Astrocyte (in vitro differentiated cells and primary cell): ENCODE measurements at regions not wholly inside any gene's neighbourhood (a gene's known extent, or its start where the extent isn't known, plus 50 kb on each side); places are given as distances from the start of the nearest gene placed in this dataset.

Source experiments
- DNase-seq: peaks from one replicate; pipeline ENCODE4 v3.0.0-alpha.2; 2010; ENCODE audit warnings: low read depth
- FAIRE-seq: peaks from 2 replicates; lab custom pipeline; 2011; peaks lifted over from hg19 to GRCh38; lab: Jason Lieb, UNC
- H2AFZ ChIP-seq: 2 replicates; pipeline ENCODE4 v1.6.0; 2012; ENCODE audit warnings: low read depth, low read length, inconsistent platforms
- H3K27ac ChIP-seq: 2 replicates; pipeline ENCODE4 v1.5.1; 2011; ENCODE audit warnings: low read depth, low read length, inconsistent platforms
- H3K27me3 ChIP-seq: 2 replicates; pipeline ENCODE4 v1.6.0; 2011; ENCODE audit warnings: low read length, inconsistent platforms; ENCODE audit not compliant: insufficient read depth
- H3K36me3 ChIP-seq: 2 replicates; pipeline ENCODE4 v1.5.1; 2011; ENCODE audit warnings: low read length, inconsistent platforms; ENCODE audit not compliant: insufficient read depth
- H3K4me1 ChIP-seq: 2 replicates; pipeline ENCODE4 v1.5.1; 2011; ENCODE audit warnings: low read length, inconsistent platforms; ENCODE audit not compliant: insufficient read depth
- H3K4me2 ChIP-seq: 2 replicates; pipeline ENCODE4 v1.6.0; 2012; ENCODE audit warnings: low read length, inconsistent platforms
- H3K4me3 ChIP-seq: 2 replicates; pipeline ENCODE4 v1.5.1; 2011; ENCODE audit warnings: low read depth, mild to moderate bottlenecking, low read length, inconsistent platforms; ENCODE audit not compliant: insufficient read depth
- H3K79me2 ChIP-seq: 2 replicates; pipeline ENCODE4 v1.6.0; 2012; ENCODE audit warnings: mild to moderate bottlenecking, low read length, inconsistent platforms; ENCODE audit not compliant: insufficient read depth
- H3K9ac ChIP-seq: 2 replicates; pipeline ENCODE4 v1.6.0; 2012; ENCODE audit warnings: mild to moderate bottlenecking, low read length, inconsistent platforms
- H3K9me3 ChIP-seq: 2 replicates; pipeline ENCODE4 v1.5.1; 2012; ENCODE audit warnings: low read depth, mild to moderate bottlenecking, low read length, inconsistent platforms; ENCODE audit not compliant: insufficient read depth
- H4K20me1 ChIP-seq: 2 replicates; pipeline ENCODE4 v1.6.0; 2012; ENCODE audit warnings: low read length, inconsistent platforms; ENCODE audit not compliant: insufficient read depth
- H3K27ac Mint-ChIP-seq: one replicate; pipeline ENCODE4 v1.8.0; 2021; ENCODE audit warnings: mild to moderate bottlenecking, mixed read lengths; ENCODE audit not compliant: unreplicated experiment
- H3K27me3 Mint-ChIP-seq: one replicate; pipeline ENCODE4 v1.8.0; 2021; ENCODE audit warnings: low read depth, mixed read lengths; ENCODE audit not compliant: unreplicated experiment
- H3K36me3 Mint-ChIP-seq: one replicate; pipeline ENCODE4 v1.8.0; 2021; ENCODE audit warnings: low read depth, mixed read lengths; ENCODE audit not compliant: unreplicated experiment
- H3K4me1 Mint-ChIP-seq: one replicate; pipeline ENCODE4 v1.8.0; 2021; ENCODE audit warnings: low read depth, mixed read lengths; ENCODE audit not compliant: unreplicated experiment
- H3K4me3 Mint-ChIP-seq: one replicate; pipeline ENCODE4 v1.8.0; 2021; ENCODE audit warnings: mild to moderate bottlenecking, moderate library complexity, mixed read lengths; ENCODE audit not compliant: unreplicated experiment
- H3K9me3 Mint-ChIP-seq: one replicate; pipeline ENCODE4 v1.8.0; 2021; ENCODE audit warnings: mild to moderate bottlenecking, mixed read lengths; ENCODE audit not compliant: unreplicated experiment
- EZH2 ChIP-seq: IDR thresholded peaks from 2 replicates; pipeline ENCODE4 v1.6.1; 2012; ENCODE audit warnings: mild to moderate bottlenecking, low read length, inconsistent platforms; ENCODE audit not compliant: insufficient read depth
- TF ChIP-seq, protein P1 (sequence below): IDR thresholded peaks from 2 replicates; pipeline ENCODE4 v1.5.1; 2011; ENCODE audit warnings: low read depth, mild to moderate bottlenecking, inconsistent platforms, low read length, moderate library complexity; ENCODE audit not compliant: insufficient read depth

DNA sequence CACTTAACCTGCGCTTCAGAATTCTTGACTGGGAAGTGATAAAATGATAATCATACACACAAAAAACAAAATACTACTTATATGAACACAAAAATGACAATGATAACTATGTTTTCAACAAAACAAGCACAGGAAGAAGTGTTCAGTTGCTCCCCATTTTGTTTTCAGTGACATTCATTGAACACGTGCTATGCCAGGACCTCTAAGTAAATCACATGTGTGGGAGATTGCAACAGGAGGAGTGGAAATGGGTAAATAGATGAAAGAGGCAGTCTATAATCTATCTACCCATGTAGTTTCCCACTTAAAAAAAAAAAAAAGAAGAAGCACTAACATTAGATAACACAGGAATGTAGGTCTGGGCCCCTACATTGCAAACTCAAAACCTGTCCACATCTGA is 183.5 kb upstream of the HNRNPA3 start:
- no peak overlapping the region for H3K27ac ChIP-seq
- H3K9me3 Mint-ChIP-seq, result peaks cover 1% of the 10 kb centered on the region
- no peaks in the 10 kb centered on the region for H4K20me1 ChIP-seq
- no peaks in the 10 kb centered on the region for H3K4me1 ChIP-seq
- H3K36me3 Mint-ChIP-seq, result peaks cover 4% of the 10 kb centered on the region
- peaks cover 3% of the 10 kb centered on the region for H3K27me3 Mint-ChIP-seq
- H3K79me2 ChIP-seq, result no peaks in the 10 kb centered on the region
- no peak overlapping the region for H2AFZ ChIP-seq
- no peaks in the 10 kb centered on the region for H3K4me1 Mint-ChIP-seq
- peaks cover 3% of the 10 kb centered on the region for H3K27me3 ChIP-seq
- TF ChIP-seq, protein P1, sequence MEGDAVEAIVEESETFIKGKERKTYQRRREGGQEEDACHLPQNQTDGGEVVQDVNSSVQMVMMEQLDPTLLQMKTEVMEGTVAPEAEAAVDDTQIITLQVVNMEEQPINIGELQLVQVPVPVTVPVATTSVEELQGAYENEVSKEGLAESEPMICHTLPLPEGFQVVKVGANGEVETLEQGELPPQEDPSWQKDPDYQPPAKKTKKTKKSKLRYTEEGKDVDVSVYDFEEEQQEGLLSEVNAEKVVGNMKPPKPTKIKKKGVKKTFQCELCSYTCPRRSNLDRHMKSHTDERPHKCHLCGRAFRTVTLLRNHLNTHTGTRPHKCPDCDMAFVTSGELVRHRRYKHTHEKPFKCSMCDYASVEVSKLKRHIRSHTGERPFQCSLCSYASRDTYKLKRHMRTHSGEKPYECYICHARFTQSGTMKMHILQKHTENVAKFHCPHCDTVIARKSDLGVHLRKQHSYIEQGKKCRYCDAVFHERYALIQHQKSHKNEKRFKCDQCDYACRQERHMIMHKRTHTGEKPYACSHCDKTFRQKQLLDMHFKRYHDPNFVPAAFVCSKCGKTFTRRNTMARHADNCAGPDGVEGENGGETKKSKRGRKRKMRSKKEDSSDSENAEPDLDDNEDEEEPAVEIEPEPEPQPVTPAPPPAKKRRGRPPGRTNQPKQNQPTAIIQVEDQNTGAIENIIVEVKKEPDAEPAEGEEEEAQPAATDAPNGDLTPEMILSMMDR, result no peak
- no peak for TF ChIP-seq EZH2
- no peaks in the 10 kb centered on the region for H3K9me3 ChIP-seq
- no peak overlapping the region for H3K4me2 ChIP-seq
- no peak for FAIRE-seq
- no peak overlapping the region for H3K4me3 Mint-ChIP-seq
- DNase-seq, result no peak
- no peaks in the 10 kb centered on the region for H3K36me3 ChIP-seq
- H3K9ac ChIP-seq, result no peak overlapping the region
- H3K27ac Mint-ChIP-seq, result no peak overlapping the region
- no peak overlapping the region for H3K4me3 ChIP-seq

DNA sequence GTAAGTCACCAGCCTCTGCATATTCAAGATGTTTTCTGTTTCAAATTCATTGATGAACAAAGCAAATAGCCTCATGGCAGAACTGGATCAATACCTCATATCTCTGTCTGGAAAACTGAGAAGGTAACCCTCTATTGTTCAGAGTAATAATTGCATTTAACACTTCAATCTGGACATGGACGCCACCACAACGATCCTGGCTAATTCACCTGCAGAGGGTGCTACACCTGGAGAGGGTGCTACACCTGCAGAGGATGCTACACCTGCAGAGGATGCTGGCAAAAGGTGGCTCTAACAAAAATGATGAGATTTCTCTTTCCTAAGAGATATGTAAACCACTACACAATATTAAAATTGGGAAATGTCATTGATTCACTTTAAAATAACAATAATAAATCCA is 183.1 kb upstream of the HNRNPA3 start:
- DNase-seq (no peak), FAIRE-seq (no peak)
- H3K9me3 ChIP-seq, result no peaks in the 10 kb centered on the region
- H4K20me1 ChIP-seq, result no peaks in the 10 kb centered on the region
- no peak overlapping the region for H2AFZ ChIP-seq
- H3K9ac ChIP-seq, result no peak overlapping the region
- peaks cover 3% of the 10 kb centered on the region for H3K27me3 Mint-ChIP-seq
- no peak overlapping the region for H3K4me2 ChIP-seq
- no peak overlapping the region for H3K27ac ChIP-seq
- no peak overlapping the region for H3K27ac Mint-ChIP-seq
- H3K9me3 Mint-ChIP-seq, result peaks cover 1% of the 10 kb centered on the region
- no peak overlapping the region for H3K4me3 ChIP-seq
- H3K4me1 Mint-ChIP-seq, result no peaks in the 10 kb centered on the region
- peaks cover 4% of the 10 kb centered on the region for H3K36me3 Mint-ChIP-seq
- TF ChIP-seq, protein P1, result no peak
- TF ChIP-seq EZH2, result no peak
- H3K4me3 Mint-ChIP-seq, result no peak overlapping the region
- no peaks in the 10 kb centered on the region for H3K79me2 ChIP-seq
- H3K27me3 ChIP-seq, result peaks cover 3% of the 10 kb centered on the region
- no peaks in the 10 kb centered on the region for H3K4me1 ChIP-seq
- H3K36me3 ChIP-seq, result no peaks in the 10 kb centered on the region

DNA sequence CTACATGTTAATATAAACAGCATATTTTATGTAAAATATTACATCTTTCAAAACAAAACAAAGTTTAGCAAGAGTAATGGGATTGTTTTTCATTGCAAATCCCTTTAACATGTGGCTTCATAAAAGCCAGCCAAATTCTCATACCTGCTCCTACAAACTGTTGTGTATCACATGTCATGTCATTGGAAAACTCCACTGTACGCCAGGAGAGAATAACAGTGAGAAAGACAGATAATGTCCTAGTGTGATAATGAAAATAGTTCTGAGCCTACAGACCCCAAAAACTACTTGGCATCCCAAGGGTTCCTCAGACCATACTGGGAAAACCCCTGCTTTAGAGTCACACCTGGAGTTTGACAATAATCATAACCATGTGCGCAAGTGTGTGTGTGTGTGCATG is 182.7 kb upstream of the HNRNPA3 start:
- H3K4me1 Mint-ChIP-seq, result no peaks in the 10 kb centered on the region
- TF ChIP-seq, protein P1, result no peak
- no peak for TF ChIP-seq EZH2
- H4K20me1 ChIP-seq, result no peaks in the 10 kb centered on the region
- no peak overlapping the region for H3K27ac ChIP-seq
- H3K27me3 Mint-ChIP-seq, result peaks cover 3% of the 10 kb centered on the region
- no peaks in the 10 kb centered on the region for H3K36me3 ChIP-seq
- H3K27ac Mint-ChIP-seq, result no peak overlapping the region
- peaks cover 1% of the 10 kb centered on the region for H3K9me3 Mint-ChIP-seq
- no peaks in the 10 kb centered on the region for H3K79me2 ChIP-seq
- peaks cover 3% of the 10 kb centered on the region for H3K27me3 ChIP-seq
- H3K9ac ChIP-seq, result no peak overlapping the region
- H3K4me2 ChIP-seq, result no peak overlapping the region
- H3K4me3 ChIP-seq, result no peak overlapping the region
- H2AFZ ChIP-seq, result no peak overlapping the region
- H3K9me3 ChIP-seq, result no peaks in the 10 kb centered on the region
- FAIRE-seq, result no peak
- H3K4me3 Mint-ChIP-seq, result no peak overlapping the region
- peaks cover 4% of the 10 kb centered on the region for H3K36me3 Mint-ChIP-seq
- no peak for DNase-seq
- no peaks in the 10 kb centered on the region for H3K4me1 ChIP-seq
